Uterus (tissue), 2 donors: ENCODE measurements at regions not wholly inside any gene's neighbourhood (a gene's known extent, or its start where the extent isn't known, plus 50 kb on each side); places are given as distances from the start of the nearest gene placed in this dataset.

ENCODE experiments used
- CTCF ChIP-seq, 4 experiments: fragments of 200-600 bp in 2 of 4; fragments of 450-650 bp in 2 of 4; sonication (generic) in 2 of 4; IDR thresholded peaks; one replicate each; pipeline ENCODE4 v1.5.1; 2016 to 2019; ENCODE audit warnings: antibody characterized with exemption in 4 of 4, mild to moderate bottlenecking in 2 of 4, moderate library complexity in 1 of 4
- POLR2A ChIP-seq, 2 donors: fragments of 450-650 bp; IDR thresholded peaks; one replicate each; pipeline ENCODE4 v1.6.1; 2016; ENCODE audit warnings: antibody characterized with exemption in 2 of 2, mild to moderate bottlenecking in 1 of 2, moderate library complexity in 1 of 2

- TF ChIP-seq CTCF (IDR thresholded peaks at IDR 0.05) (no peak), POLR2A (IDR thresholded peaks at IDR 0.05) (no peak)
Observed at GRCh38 chr1:195328102-195328501, 1280.1 kb downstream of the KCNT2 start.
